HG03108 (cell line): ENCODE measurements at regions not wholly inside any gene's neighbourhood (a gene's known extent, or its start where the extent isn't known, plus 50 kb on each side); places are given as distances from the start of the nearest gene placed in this dataset.

Experiments used
- ATAC-seq: cut with Tn5 transposase; IDR thresholded peaks from one replicate; pipeline ENCODE4 v1.9.1; 2021; ENCODE audit warnings: moderate library complexity; ENCODE audit not compliant: unreplicated experiment

DNA sequence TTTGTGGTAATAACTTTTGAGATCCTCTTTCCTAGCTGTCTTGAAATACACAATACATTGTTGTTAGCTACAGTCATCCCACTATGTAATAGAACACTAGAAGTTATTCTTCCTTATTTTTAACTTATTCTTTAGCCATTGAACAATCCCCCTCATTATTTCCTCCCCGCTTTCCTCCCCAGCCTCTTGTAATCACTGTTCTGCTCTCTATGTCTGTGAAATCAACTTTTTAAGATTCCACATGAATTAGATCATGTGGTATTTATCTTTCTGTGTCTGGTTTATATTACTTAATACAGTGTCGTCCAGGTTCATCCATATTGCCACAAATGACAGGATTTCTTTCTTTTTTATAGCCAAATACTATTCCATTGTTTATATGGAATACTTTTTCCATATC, 72.9 kb downstream of the SLC10A2 start:
- ATAC-seq, result no peak

DNA sequence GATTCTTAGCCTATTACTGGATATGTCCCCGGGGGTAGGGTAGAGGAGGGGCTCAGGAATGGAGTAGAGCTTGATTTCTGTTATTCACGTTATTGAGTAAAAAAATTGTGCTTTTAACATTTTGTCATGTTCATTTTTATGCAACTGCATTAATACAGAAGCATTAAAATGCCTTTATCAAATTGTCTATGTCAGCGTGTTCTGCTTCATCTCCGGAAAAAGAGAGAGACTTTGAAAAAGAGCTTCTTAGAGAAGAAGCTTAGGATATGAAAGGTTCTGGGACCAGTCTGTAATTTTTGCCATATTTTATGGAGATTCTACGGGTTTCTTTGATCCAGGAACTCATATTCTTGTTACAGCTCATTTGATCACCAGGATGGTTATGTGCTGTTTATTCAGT, 82.0 kb downstream of the SLC10A2 start:
- no peak for ATAC-seq

DNA sequence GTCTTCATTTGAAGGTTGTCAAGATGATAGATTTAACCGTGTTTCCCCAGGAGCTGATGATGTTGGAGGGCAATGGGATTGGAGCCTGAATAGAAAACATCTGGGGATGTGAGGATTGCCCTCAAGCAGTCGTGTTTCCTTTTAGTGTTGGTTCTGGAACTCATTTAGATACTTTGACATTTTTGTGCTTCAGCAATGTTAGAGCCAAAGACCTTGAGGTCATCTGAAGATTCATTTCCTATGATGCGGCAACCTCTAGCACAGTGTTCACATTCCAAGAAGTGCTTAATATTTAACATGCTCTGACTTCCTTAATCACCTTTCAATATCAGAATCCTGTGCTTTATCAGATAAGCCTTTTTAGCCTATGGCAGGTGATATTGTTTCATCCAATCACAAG, 82.7 kb downstream of the SLC10A2 start:
- no peak for ATAC-seq

DNA sequence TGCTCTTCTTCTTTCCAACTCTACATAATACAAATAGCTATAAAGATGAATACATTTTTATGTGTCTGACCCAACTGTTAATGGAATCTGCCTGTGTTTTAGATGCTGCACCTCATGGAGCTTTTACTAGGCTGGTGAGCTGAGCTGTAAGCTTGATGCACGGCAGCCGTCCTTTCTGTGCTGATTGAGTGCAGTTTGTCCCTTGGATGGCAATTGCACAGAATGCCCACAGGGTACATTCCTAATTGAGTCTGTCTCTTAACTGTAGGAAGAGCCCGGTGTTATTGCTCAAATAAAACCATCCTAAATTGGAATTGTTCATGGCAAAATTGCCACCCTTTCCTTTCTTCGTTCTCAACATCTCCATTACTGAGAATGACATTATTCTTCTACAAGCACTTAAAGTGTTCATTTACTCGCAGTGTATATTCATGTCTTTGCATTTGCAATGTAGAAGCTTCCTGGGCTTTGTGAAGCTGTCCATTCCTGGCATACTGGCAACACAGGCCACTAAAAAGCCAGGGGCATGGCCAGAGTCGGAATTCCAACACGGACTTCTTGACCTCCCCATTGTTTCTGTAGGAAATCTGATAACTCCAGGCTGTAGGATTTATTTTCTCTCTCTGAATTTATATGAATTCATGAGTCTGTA, 85.8 kb downstream of the SLC10A2 start:
- ATAC-seq, result no peak

DNA sequence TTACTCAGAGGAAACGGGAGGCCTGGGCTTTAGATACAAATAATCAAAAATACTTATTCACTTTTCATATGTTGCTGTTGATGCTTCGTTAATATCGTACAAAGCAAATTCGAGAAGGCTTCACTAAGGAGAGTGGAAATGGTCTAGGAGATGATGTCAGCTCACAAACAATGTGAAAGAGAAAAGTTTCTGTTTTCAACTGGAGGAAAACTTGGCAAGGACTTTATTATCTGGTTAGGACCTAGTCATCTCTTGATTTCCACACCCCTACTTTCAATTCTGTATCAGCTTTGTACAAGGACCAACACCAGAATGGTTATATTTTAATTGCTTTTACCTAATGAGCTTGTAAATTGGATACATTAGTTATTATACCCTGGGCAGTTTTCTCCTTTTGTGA, 88.0 kb downstream of the SLC10A2 start:
- no peak for ATAC-seq

DNA sequence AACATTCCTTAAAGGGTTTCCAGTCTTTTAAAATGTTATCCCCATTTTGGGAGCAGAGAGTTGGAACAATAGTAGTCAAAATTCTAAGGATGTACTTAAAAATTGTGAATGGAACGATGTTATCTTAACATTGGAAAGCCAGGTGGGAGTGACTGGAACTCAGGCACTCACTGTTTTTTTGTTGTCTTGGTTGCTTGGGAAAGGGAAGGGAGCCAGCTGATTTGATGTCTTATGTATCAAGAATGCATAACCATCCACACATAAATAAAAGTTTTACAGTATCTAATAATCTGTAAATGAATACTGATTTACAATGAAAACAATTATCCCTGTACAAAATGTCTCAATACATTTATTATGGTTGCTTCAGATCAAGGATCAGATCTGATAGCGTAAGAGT, 88.7 kb downstream of the SLC10A2 start:
- no peak for ATAC-seq

- no peak for ATAC-seq
Observed at GRCh38 chr13:102974317-102975087, 91.7 kb downstream of the SLC10A2 start.

DNA sequence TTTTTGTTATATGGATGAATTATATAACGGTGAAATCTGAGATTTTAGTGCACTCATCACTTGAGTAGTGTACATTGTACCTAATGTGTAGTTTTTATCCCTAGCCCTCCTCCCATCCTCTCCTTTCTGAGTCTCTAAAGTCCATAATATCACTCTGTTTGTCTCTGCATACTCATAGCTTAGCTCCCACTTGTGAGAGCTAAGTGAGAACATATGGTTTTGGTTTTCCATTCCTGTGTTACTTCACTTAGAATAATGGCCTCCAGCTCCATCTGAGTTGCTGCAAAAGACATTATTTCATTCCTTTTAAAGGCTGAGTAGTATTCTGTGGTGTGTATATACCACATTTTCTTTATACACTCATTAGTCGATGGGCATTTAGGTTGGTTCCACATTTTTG, 94.0 kb downstream of the SLC10A2 start:
- ATAC-seq, result no peak

DNA sequence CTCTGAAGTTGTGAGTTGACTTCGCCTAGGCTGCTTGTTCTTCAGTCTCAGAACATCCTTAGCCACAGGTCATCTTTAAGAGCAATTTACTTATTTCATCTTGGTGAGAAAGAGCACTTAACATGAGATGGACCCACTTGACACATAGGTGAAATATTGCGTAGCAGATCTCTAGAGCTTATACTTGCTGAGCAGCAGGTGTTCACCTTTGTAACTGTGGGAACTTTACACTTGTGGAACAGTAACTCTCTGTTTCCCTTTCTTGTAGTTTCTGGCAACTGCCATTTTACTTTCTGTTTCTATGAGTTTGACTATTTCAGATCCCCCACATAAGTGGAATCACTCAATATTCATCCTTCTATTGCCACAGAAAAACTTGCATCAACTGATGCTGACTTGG, 95.7 kb downstream of the SLC10A2 start:
- ATAC-seq, result peak; percentile 98

DNA sequence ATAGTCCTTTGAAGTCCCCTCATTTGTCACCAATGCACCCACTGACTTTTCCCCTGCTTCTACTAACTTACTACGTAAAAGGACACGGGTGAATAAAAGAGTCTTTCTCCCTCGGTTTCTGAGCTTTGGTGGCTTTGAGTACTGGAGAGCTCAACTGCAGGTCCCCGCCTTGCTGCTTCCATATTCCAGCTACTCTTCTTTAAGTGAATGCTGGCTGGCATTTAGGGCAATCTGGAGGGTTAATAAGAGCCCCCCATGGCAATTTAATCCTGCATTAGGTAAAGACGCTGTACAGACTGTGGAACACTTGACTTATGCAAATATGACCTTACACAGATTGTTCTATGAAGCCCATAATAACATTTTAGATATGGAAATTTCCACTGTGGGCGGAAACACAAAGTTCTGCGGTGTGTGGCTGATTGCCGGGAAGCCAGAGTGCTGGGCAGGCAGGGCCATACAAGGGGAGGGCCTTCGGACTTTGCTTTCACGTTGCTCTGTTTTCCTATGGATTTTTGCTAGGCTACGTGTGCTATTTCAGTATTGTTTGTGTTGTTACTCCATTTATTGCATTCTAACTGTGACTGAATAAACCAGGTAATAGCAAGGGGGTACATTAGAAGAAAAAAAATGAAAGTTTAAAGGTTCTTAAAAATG, 97.5 kb downstream of the SLC10A2 start:
- ATAC-seq, result no peak

DNA sequence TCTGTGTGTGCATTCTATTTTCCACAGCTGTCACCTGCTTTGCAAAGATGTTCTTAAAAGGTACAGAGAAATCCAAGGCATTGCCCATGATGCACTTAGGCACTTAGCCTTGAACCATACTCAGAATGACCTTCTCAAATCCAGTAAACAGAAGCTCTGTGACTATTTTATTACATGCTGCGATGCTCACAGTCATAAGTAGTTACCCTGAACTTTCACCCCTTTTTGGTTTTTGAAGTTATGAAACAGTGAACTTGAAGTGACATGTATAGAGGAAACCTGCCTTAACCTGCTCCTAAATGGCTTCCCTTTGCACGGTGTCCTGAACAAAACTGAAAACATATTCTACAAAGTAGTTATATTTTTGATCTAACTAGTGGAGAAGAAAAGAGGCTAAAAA, 100.4 kb downstream of the SLC10A2 start:
- no peak for ATAC-seq

DNA sequence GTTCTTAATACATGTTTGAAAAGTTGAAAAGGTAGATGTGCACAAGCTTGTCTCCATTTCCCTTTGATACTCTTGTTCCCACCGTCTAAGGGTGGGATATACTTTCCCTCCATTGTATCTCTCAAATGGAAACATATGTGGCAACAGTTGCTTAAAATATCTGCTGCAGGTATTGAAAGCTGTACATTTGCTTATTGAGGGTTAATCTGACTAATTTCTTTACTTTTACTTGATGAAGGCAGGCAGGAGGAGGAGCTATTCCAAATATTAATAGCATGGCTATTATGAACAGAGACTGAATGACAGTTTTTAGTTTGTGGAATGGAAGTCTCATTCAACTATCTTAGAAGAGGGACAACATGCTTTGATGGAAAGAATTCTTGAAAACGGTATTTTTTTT, 103.8 kb downstream of the SLC10A2 start:
- no peak for ATAC-seq

GRCh38 chr13:102960959-102961358, 105.3 kb downstream of the SLC10A2 start:
- no peak for ATAC-seq

GRCh38 chr13:102956449-102956848, 109.8 kb downstream of the SLC10A2 start:
- ATAC-seq, result no peak

DNA sequence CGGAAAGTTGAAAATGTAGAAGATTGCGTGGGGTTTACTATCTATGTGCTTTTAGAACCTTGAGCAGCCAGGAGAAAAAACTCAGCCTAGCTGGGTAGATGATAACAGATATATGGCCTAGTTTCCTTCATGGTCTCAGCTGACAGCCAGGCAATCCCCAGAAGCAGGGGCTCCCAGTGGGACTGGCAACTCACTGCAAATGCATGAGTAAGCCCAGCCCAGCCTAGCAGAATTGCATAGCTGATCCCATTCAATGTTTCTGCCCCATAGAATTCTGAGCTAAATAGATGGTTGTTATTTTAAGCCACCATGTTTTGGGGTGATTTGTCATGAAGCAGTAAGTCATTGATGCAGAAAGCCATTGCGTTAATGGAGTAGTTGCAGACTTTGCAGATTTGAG, 108.5 kb downstream of the ERCC5 start:
- ATAC-seq, result no peak

- no peak for ATAC-seq
Observed at GRCh38 chr13:102951808-102952207, 106.0 kb downstream of the ERCC5 start.

GRCh38 chr13:102947745-102948405, 102.0 kb downstream of the ERCC5 start:
- ATAC-seq, result no peak

GRCh38 chr13:102945886-102946285, 100.1 kb downstream of the ERCC5 start:
- no peak for ATAC-seq

- ATAC-seq, result no peak
Observed at GRCh38 chr13:102945324-102945815, 99.5 kb downstream of the ERCC5 start.

DNA sequence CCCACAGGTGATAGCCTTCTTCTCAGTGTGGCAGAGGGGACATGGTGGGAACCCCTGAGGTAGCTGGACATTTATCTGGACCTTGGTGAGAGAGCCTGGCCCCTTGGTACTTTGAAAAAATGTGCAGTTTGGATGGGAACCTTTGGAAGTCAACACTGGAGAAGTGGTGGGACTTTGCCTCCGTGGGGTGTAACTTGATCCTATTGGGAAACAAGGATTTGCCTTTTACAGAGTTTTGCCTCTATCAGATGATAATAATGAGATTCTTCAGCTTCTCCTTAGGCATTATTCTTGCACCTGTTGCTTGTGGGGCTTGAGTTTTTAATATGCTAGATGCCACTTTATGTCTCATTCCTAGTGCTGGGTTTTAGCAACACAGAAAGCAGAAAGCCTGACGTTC, 99.0 kb downstream of the ERCC5 start:
- no peak for ATAC-seq

- ATAC-seq, result no peak
Observed at GRCh38 chr13:102940770-102941169, 94.9 kb downstream of the ERCC5 start.
